Suprapubic skin (tissue), 4 donors: ENCODE measurements at regions not wholly inside any gene's neighbourhood (a gene's known extent, or its start where the extent isn't known, plus 50 kb on each side); places are given as distances from the start of the nearest gene placed in this dataset.

ENCODE experiments used
- DNase-seq, 2 donors: peaks; one replicate each; pipeline ENCODE4 v3.0.0-alpha.2; 2019; ENCODE audit warnings: low spot score in 2 of 2
- H3K27ac ChIP-seq: fragments of 200-600 bp; sonication (generic); one replicate; pipeline ENCODE4 v1.5.1; 2019
- H3K27me3 ChIP-seq: fragments of 200-600 bp; sonication (generic); one replicate; pipeline ENCODE4 v1.5.1; 2019
- H3K36me3 ChIP-seq: fragments of 200-600 bp; sonication (generic); one replicate; pipeline ENCODE4 v1.5.1; 2019
- H3K4me1 ChIP-seq: fragments of 200-600 bp; sonication (generic); one replicate; pipeline ENCODE4 v1.5.1; 2019
- H3K4me3 ChIP-seq: fragments of 200-600 bp; sonication (generic); one replicate; pipeline ENCODE4 v1.5.1; 2019; ENCODE audit warnings: mild to moderate bottlenecking
- H3K9me3 ChIP-seq: fragments of 200-600 bp; sonication (generic); one replicate; pipeline ENCODE4 v1.5.1; 2019
- CTCF ChIP-seq, 2 donors: fragments of 200-600 bp in 1 of 2; fragments of 450-650 bp in 1 of 2; sonication (generic) in 1 of 2; IDR thresholded peaks; one replicate each; pipeline ENCODE4 v1.5.1; 2016 to 2019; ENCODE audit warnings: antibody characterized with exemption in 2 of 2, mild to moderate bottlenecking in 1 of 2, moderate library complexity in 1 of 2
- EP300 ChIP-seq: sonication (generic); formaldehyde crosslinking; IDR thresholded peaks from one replicate; pipeline ENCODE4 v1.6.1; 2017; ENCODE audit warnings: antibody characterized with exemption
- POLR2A ChIP-seq, 2 donors: fragments of 450-650 bp; IDR thresholded peaks; one replicate each; pipeline ENCODE4 v1.6.1; 2017; ENCODE audit warnings: antibody characterized with exemption in 2 of 2, mild to moderate bottlenecking in 2 of 2, moderate library complexity in 2 of 2
- POLR2AphosphoS5 ChIP-seq, 3 donors: sonication (generic); formaldehyde crosslinking; IDR thresholded peaks; one replicate each; pipeline ENCODE4 v1.6.1; 2017; ENCODE audit warnings: antibody characterized with exemption in 3 of 3
- WGBS: methylation state at CpG from one replicate; pipeline ENCODE4 v1.1.5; 2018; 5-methylcytosine and 5-hydroxymethylcytosine counted together

GRCh38 chr7:108846471-108846870 is 276.8 kb downstream of the DNAJB9 start:
- no peak overlapping the region for H3K27ac ChIP-seq

GRCh38 chr7:108848486-108848885 is 278.8 kb downstream of the DNAJB9 start:
- TF ChIP-seq CTCF (IDR thresholded peaks at IDR 0.05) (no peak), POLR2AphosphoS5 (IDR thresholded peaks at IDR 0.05) (no peak), POLR2A (IDR thresholded peaks at IDR 0.05) (no peak), EP300 (no peak)
- no peaks in the 10 kb centered on the region for H3K36me3 ChIP-seq
- WGBS: 96% methylated on average over 5 of the region's 5 CpGs
- H3K9me3 ChIP-seq: no peaks in the 10 kb centered on the region
- no peaks in the 10 kb centered on the region for H3K4me1 ChIP-seq
- no peak overlapping the region for H3K4me3 ChIP-seq
- no peaks in the 10 kb centered on the region for H3K27me3 ChIP-seq
- H3K27ac ChIP-seq: no peak overlapping the region
- no peak for DNase-seq

More at GRCh38 chr7:108846471-108846870, 276.8 kb downstream of the DNAJB9 start:
- no peak for TF ChIP-seq POLR2AphosphoS5 (IDR thresholded peaks at IDR 0.05)
- no peak for TF ChIP-seq POLR2A (IDR thresholded peaks at IDR 0.05)
- TF ChIP-seq CTCF (IDR thresholded peaks at IDR 0.05): no peak
- TF ChIP-seq EP300: no peak
- no peak overlapping the region for H3K4me3 ChIP-seq
- WGBS: 79% methylated on average over 7 of the region's 7 CpGs
- H3K9me3 ChIP-seq: no peaks in the 10 kb centered on the region
- H3K4me1 ChIP-seq: no peaks in the 10 kb centered on the region
- no peaks in the 10 kb centered on the region for H3K27me3 ChIP-seq
- H3K36me3 ChIP-seq: no peaks in the 10 kb centered on the region
- DNase-seq: no peak

- Histone ChIP-seq H3K36me3 (no peaks in the 10 kb centered on the region), H3K27me3 (no peaks in the 10 kb centered on the region), H3K27ac (no peak overlapping the region), H3K4me3 (no peak overlapping the region), H3K9me3 (peaks cover 3% of the 10 kb centered on the region), H3K4me1 (no peaks in the 10 kb centered on the region)
- DNase-seq: no peak
- TF ChIP-seq EP300 (no peak), POLR2AphosphoS5 (IDR thresholded peaks at IDR 0.05) (no peak)
These were observed 290.9 kb downstream of the DNAJB9 start for GRCh38 chr7:108860615-108861014.

- WGBS: 68% methylated on average over 1 of the region's 2 CpGs
- DNase-seq: no peak
- Histone ChIP-seq H3K9me3 (peaks cover 3% of the 10 kb centered on the region), H3K27ac (no peak overlapping the region), H3K36me3 (no peaks in the 10 kb centered on the region), H3K4me1 (no peaks in the 10 kb centered on the region), H3K4me3 (no peak overlapping the region), H3K27me3 (no peaks in the 10 kb centered on the region)
- TF ChIP-seq POLR2A (IDR thresholded peaks at IDR 0.05): no peak
- TF ChIP-seq EP300: no peak
- no peak for TF ChIP-seq CTCF (IDR thresholded peaks at IDR 0.05)
- no peak for TF ChIP-seq POLR2AphosphoS5 (IDR thresholded peaks at IDR 0.05)
These were observed 291.4 kb downstream of the DNAJB9 start for GRCh38 chr7:108861071-108861470.

DNA sequence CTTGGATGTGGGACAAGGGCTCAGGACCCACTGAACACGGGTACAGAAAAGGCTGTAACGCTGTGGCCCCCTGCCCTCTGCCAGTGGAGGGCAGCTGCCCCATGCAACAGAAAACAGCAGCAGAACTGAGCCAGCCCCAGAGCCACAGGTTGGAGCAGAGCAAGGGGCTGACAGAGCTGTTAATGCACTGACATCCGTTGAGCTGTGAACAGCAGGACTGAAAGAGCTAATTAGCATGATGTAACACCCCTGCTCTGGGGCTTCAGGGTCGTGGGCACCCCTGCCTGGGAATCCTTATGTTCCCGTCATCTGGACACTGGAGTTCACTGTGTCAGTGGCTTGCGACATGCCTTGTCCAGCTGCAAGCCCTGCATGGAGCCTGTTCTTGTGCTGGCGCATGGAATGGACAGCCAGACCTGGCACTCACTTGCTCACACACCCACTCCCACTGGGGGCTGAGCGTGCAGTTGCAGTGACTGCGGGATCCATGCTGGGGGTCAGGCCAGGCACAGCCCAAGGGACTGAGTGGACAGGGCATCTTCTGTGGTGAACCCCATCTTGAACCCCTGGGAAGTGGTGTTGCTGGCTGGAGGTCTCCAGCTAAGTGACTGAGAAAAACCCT is 293.7 kb downstream of the DNAJB9 start:
- H3K36me3 ChIP-seq: no peaks in the 10 kb centered on the region
- H3K27me3 ChIP-seq: no peaks in the 10 kb centered on the region
- TF ChIP-seq CTCF (IDR thresholded peaks at IDR 0.05) (no peak), EP300 (no peak), POLR2A (IDR thresholded peaks at IDR 0.05) (no peak), POLR2AphosphoS5 (IDR thresholded peaks at IDR 0.05) (no peak)
- no peak for DNase-seq
- H3K27ac ChIP-seq: no peak overlapping the region
- no peak overlapping the region for H3K4me3 ChIP-seq
- WGBS: 86% methylated on average over 4 of the region's 9 CpGs
- no peaks in the 10 kb centered on the region for H3K9me3 ChIP-seq
- H3K4me1 ChIP-seq: no peaks in the 10 kb centered on the region

- WGBS: 47% methylated on average over 1 of the region's 1 CpG
- H3K36me3 ChIP-seq: no peaks in the 10 kb centered on the region
- H3K4me1 ChIP-seq: no peaks in the 10 kb centered on the region
- H3K27me3 ChIP-seq: no peaks in the 10 kb centered on the region
- H3K9me3 ChIP-seq: peaks cover 12% of the 10 kb centered on the region
- no peak for TF ChIP-seq CTCF (IDR thresholded peaks at IDR 0.05)
- TF ChIP-seq POLR2A (IDR thresholded peaks at IDR 0.05): no peak
- no peak for TF ChIP-seq POLR2AphosphoS5 (IDR thresholded peaks at IDR 0.05)
- no peak for TF ChIP-seq EP300
- no peak for DNase-seq
- no peak overlapping the region for H3K4me3 ChIP-seq
- no peak overlapping the region for H3K27ac ChIP-seq
These were observed 299.4 kb downstream of the DNAJB9 start for GRCh38 chr7:108869070-108869469.
